AG04450 (cell line): ENCODE measurements at regions not wholly inside any gene's neighbourhood (a gene's known extent, or its start where the extent isn't known, plus 50 kb on each side); places are given as distances from the start of the nearest gene placed in this dataset.

Experiments
- CTCF ChIA-PET: fragments of 300-600, 350-600 bp; formaldehyde crosslinking; extraction: SDS; loops from one replicate; lab custom pipeline; 2022; ENCODE audit warnings: antibody characterized with exemption, inconsistent platforms; lab: Charles Lee
- POLR2A ChIA-PET: fragments of 350-600 bp; formaldehyde crosslinking; extraction: SDS; loops from one replicate; lab custom pipeline; 2021; ENCODE audit warnings: antibody characterized with exemption, inconsistent platforms; lab: Yijun Ruan, JAX
- DNase-seq: peaks from one replicate; pipeline ENCODE4 v3.0.0-alpha.2; 2011; ENCODE audit warnings: low read depth, low spot score
- H3K27ac ChIP-seq: one replicate; pipeline ENCODE4 v1.5.1; 2012; ENCODE audit warnings: low read depth, low read length, control low read depth
- H3K27me3 ChIP-seq: one replicate; pipeline ENCODE4 v1.6.0; 2012; ENCODE audit warnings: low read length; ENCODE audit not compliant: control insufficient read depth, insufficient read depth
- H3K4me3 ChIP-seq: 2 replicates; pipeline ENCODE4 v1.5.1; 2011; ENCODE audit warnings: mild to moderate bottlenecking, low read depth, low read length, control low read depth
- H3K9me3 ChIP-seq: 2 replicates; pipeline ENCODE4 v1.5.1; 2012; ENCODE audit warnings: low read length; ENCODE audit not compliant: control insufficient read depth, insufficient read depth
- TF ChIP-seq, protein P1 (sequence below): IDR thresholded peaks from 2 replicates; pipeline ENCODE4 v1.5.1; 2011; ENCODE audit warnings: low read depth, low read length, control low read depth, inconsistent platforms

- no peak overlapping the region for H3K27ac ChIP-seq
- CTCF ChIA-PET: no interaction called here
- no peaks in the 10 kb centered on the region for H3K27me3 ChIP-seq
- POLR2A ChIA-PET: no interaction called here
- no peak overlapping the region for H3K4me3 ChIP-seq
- TF ChIP-seq, protein P1, sequence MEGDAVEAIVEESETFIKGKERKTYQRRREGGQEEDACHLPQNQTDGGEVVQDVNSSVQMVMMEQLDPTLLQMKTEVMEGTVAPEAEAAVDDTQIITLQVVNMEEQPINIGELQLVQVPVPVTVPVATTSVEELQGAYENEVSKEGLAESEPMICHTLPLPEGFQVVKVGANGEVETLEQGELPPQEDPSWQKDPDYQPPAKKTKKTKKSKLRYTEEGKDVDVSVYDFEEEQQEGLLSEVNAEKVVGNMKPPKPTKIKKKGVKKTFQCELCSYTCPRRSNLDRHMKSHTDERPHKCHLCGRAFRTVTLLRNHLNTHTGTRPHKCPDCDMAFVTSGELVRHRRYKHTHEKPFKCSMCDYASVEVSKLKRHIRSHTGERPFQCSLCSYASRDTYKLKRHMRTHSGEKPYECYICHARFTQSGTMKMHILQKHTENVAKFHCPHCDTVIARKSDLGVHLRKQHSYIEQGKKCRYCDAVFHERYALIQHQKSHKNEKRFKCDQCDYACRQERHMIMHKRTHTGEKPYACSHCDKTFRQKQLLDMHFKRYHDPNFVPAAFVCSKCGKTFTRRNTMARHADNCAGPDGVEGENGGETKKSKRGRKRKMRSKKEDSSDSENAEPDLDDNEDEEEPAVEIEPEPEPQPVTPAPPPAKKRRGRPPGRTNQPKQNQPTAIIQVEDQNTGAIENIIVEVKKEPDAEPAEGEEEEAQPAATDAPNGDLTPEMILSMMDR: no peak
- DNase-seq: no peak
- H3K9me3 ChIP-seq: peaks cover 14% of the 10 kb centered on the region
These were observed 74.3 kb downstream of the SHANK2 start for GRCh38 chr11:71178076-71178475.

DNA sequence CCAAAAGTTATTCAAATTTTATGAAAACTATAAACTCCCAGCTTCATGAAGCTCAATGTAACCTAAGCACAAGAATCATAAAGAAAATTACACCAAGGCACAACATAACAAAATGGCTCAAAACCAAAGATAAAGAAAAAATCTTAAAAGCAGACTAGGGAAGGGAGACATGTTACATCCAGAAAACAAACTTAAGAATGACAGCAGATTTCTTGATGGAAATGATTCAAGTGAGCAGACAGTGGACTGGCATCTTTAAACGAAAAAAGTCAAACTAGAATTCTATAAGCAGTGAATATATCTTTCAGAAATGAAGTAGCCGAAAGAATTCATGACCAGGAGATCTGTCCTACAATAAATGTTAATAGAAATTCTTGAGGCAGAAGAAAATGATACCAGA, 75.6 kb downstream of the SHANK2 start:
- Histone ChIP-seq H3K9me3 (peaks cover 19% of the 10 kb centered on the region), H3K4me3 (no peak overlapping the region), H3K27ac (no peak overlapping the region), H3K27me3 (no peaks in the 10 kb centered on the region)
- DNase-seq: no peak
- ChIA-PET POLR2A (no interaction called here), CTCF (no interaction called here)
- TF ChIP-seq, protein P1: no peak

GRCh38 chr11:71173709-71174108, 78.7 kb downstream of the SHANK2 start:
- H3K27me3 ChIP-seq: no peaks in the 10 kb centered on the region
- POLR2A ChIA-PET: no interaction called here
- DNase-seq: no peak
- peaks cover 28% of the 10 kb centered on the region for H3K9me3 ChIP-seq
- TF ChIP-seq, protein P1: no peak
- H3K4me3 ChIP-seq: no peak overlapping the region
- CTCF ChIA-PET: no interaction called here
- H3K27ac ChIP-seq: no peak overlapping the region

GRCh38 chr11:71172680-71173079, 79.7 kb downstream of the SHANK2 start:
- DNase-seq: no peak
- Histone ChIP-seq H3K9me3 (peaks cover 31% of the 10 kb centered on the region), H3K27ac (no peak overlapping the region), H3K27me3 (no peaks in the 10 kb centered on the region), H3K4me3 (no peak overlapping the region)
- TF ChIP-seq, protein P1: no peak
- CTCF ChIA-PET: no interaction called here
- POLR2A ChIA-PET: no interaction called here

GRCh38 chr11:71171576-71171975, 80.8 kb downstream of the SHANK2 start:
- Histone ChIP-seq H3K4me3 (no peak overlapping the region), H3K27me3 (no peaks in the 10 kb centered on the region), H3K9me3 (peaks cover 31% of the 10 kb centered on the region), H3K27ac (no peak overlapping the region)
- DNase-seq: no peak
- TF ChIP-seq, protein P1: no peak
- POLR2A ChIA-PET: no interaction called here
- CTCF ChIA-PET: no interaction called here
